NCI-H2107 treated with DMSO at 0.1 percent for 48 hours (cell line): ENCODE measurements at regions not wholly inside any gene's neighbourhood (a gene's known extent, or its start where the extent isn't known, plus 50 kb on each side); places are given as distances from the start of the nearest gene placed in this dataset.
"Not testable (repeated sequence)": the region's sequence is repeated elsewhere in the genome, so short reads cannot be mapped to it uniquely, and the experiment has no call there.

Source experiments
- DNase-seq: peaks from one replicate; lab custom pipeline; 2025; ENCODE audit not compliant: unreplicated experiment; lab: John Stamatoyannopoulos, UW

DNA sequence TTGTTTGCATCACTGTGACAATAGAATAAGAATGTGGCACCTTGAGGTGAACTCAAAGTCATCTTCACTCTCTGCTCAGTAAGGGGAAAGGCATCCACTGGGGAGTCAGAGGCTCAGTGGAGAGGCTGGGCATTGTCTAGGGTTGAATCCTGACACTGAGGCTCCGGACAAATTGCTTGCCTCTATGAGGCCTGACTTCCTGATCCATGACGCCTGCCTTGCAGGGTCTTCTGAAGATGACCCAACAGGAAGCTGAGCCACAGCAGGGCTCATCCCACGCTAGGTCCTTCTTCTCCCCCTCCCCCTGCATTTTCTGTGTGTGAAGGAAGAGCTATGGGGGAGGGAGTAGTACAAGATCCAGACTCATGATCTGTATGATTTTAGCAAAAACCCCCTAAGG is 265.1 kb downstream of the SH3BP4 start:
- no peak for DNase-seq

GRCh38 chr2:235217846-235218245 is 266.0 kb downstream of the SH3BP4 start:
- no peak for DNase-seq

DNA sequence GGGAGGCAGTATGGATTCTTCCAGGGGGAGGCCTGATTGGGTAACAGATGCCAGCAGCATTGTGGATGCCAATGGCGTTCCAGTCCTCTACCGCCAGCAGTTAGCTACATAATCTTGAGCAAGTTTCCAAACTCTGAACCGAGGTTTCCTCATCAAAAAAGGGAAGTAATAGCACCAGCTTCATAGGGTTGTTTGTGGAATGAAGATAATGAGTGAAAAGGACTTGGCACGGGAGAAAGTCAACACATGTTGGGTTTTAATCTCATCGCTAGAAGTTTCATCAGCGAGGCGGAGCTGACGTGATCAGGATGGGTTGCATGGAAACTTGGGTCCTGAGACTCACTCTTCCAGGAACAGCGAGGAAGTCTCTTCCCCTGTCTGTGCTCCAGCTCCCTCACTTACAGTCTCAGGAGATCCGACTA is 266.7 kb downstream of the SH3BP4 start:
- no peak for DNase-seq

GRCh38 chr2:235219048-235219447 is 267.2 kb downstream of the SH3BP4 start:
- no peak for DNase-seq

DNA sequence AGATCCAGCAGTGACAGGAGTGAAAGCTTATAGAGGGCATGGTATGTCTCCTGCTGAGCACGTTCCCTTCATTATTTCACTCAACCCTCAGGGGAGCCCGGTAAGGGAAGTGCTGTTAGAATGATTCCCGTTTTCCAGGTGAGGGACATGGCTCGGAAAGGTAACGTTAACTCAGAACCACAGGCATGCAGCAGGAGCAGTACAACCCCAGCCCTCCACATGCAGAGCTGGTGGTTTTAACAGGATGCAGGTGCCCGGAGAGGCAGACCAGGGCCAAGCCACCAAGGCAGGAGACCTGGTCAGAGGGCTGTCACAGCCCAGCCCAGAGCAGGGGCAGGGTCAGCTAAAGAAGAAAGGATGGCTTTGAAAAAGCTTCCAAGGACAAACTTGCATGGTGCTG is 268.5 kb downstream of the SH3BP4 start:
- DNase-seq = no peak

DNA sequence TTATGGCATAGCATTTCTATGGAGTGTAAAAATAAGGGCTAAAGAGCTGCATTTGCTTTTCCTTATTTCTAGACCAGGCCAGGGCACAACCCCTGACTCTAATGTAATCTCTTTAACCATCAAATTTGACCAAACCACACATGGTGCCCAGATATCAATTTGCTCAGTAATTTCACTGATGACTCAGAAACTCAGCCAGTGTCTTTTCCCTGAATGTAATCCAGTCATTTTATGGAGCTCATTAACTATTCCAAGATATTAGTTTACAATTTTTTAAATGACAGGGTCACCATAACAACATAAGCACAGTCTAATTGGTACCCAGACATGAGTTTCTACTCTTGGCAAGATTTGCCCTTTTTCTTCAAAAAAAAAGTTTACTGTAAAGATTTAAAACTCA is 270.8 kb upstream of the AGAP1 start:
- no peak for DNase-seq

- no peak for DNase-seq
These were observed 269.4 kb upstream of the AGAP1 start for GRCh38 chr2:235224410-235224809.

- DNase-seq = no peak
These were observed 268.6 kb upstream of the AGAP1 start for GRCh38 chr2:235225261-235225660.

DNA sequence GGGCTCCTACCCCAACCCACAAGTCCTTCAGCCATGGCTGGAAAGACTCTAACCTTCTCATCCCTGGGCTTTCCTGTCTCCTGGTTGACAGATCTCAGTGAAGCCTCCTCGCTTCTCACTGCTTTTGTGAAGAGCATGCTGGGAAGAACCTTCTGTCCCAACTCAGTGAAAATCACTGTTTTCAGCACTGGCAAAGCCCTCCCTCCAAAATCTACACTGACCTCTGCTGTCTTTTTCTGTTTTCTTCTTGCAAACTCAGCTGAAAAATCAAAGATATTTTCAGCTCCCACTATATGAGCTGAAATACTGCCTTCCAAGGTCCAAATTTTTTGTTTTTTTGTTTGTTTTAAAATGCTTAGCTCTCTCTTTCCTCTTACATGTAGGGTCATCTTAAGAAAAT is 266.3 kb upstream of the AGAP1 start:
- DNase-seq = no peak

DNA sequence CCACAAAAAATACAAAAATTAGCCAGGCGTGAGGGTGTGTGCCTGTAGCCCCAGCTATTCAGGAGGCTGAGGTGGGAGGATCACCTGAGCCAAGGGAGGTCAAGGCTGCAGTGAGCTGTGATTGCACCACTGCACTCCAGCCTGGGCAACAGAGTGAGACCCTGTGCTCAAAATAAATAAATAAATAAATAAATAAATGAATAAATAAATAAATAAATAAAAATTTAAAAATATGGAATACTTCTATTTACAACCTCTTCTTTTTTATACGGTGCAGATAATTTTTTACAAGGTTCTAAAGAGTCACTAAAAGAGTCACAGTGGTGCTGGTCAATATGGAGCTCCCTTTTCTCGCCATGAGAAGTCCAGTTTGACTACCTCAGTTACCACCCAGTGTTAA is 265.4 kb upstream of the AGAP1 start:
- not testable (repeated sequence) for DNase-seq

GRCh38 chr2:235229236-235229635 is 264.6 kb upstream of the AGAP1 start:
- DNase-seq = no peak

- DNase-seq = peak; percentile 26
These were observed 262.8 kb upstream of the AGAP1 start for GRCh38 chr2:235230821-235231601.

GRCh38 chr2:235232449-235233433 is 261.1 kb upstream of the AGAP1 start:
- DNase-seq = no peak

DNA sequence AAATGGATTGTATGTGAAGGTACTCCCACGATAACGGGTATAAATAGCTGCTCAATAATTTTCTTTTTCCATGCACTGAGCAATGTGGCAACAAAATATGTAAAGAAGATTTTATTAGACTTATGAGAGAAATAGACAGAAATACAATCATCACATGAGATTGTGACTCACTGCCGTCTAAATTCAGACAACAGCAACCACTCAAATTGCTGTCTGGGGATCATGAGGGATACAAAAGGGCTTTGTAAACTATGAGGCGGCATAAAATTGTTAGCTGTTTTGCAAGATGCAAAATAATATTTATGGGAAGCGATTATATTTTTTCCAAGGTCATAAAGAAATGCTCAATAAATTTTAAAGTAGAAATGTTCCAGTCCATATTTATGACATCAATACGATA is 259.1 kb upstream of the AGAP1 start:
- no peak for DNase-seq

- no peak for DNase-seq
These were observed 257.7 kb upstream of the AGAP1 start for GRCh38 chr2:235235977-235236767.

DNA sequence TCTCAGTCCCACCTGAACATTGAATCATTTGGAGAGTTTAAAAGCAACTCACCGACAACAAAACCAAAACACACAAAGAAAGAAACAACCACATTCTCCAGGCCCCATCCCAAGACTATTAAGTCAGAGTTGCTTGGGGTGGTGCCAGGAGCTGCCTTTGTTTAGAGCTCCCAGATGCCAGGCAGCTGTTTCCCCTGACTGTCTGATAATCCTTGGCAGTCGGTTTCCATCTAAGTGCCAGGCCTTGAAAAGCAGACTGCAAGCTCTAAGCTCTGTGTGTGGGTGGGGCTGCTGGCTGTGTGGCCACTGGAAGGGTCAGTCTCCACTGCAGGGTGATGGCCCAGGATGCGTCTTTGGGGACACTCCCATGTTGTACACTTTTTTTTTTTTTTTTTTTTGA is 255.3 kb upstream of the AGAP1 start:
- peak; percentile 21 for DNase-seq

GRCh38 chr2:235240574-235240973 is 253.3 kb upstream of the AGAP1 start:
- DNase-seq = no peak

DNA sequence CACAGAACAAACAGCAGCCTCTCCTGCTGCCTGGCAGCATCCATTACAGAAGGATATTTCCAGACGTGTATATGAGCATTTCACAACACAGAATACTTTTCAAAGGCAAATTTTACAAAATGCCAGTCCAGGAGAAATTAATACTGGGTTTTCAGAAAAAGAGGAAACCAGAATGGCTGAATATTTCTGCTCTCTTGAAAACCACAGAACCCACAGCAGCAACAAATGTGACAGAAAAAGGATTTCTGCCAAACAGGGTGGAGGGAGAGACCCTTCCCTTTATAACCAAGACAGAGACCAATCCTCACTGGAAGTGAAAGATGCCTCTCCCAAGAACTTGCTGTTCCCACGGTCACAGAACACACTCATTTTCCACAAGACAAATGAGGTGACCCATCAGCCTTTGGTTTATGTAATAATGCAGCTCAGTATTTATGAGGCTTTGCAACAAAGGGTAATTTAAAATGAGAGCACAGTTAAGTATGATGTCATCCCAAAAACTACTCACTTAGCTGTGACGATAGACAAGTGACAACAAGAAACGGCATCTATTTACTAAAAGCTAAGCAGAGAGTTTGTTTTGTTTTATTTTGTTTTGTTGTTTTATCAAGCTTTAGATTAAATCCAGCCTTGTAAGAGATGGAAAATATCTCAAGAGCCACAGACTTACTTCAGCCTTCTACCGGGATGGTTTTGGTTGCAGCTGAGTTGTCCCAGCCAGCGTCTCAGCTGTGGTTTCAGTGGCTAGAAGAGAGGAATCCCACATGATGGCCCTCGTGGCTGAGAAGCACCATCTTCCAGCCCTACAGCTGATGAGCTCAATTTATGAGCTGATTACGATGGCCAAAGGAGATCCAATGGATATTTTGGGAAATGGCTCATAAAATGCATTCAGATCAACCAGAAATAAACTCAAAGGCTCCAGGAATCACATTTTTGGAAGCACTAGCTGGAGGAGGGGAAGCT is 249.3 kb upstream of the AGAP1 start:
- DNase-seq = no peak

GRCh38 chr2:235247001-235247400 is 246.8 kb upstream of the AGAP1 start:
- DNase-seq = no peak

DNA sequence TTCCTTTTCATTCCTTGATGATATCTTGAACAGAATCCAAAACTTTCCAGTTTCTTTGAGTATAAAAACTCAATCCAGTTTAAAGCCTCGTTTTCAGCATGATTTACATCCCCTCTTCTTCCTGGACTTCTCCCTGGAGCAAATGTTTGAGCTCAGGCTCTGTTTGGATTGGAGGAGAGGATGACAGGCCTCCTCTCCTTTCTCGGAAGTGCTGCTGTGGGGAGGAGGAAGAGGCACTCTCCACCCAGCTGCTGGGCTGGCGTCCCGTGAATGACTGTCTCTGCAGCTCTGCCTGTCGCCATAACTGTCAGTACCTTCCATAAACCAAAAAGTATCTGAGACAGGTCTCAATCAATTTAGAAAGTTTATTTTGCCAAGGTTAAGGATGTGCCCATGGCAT is 238.2 kb upstream of the AGAP1 start:
- DNase-seq = no peak
